OCI-LY1 (cell line): ENCODE measurements at regions not wholly inside any gene's neighbourhood (a gene's known extent, or its start where the extent isn't known, plus 50 kb on each side); places are given as distances from the start of the nearest gene placed in this dataset.

Source experiments
- CTCF ChIP-seq: fragments of 200-600 bp; sonication (generic), shearing (Covaris generic); IDR thresholded peaks from 2 replicates; pipeline ENCODE4 v1.5.1; 2017; ENCODE audit warnings: mild to moderate bottlenecking, antibody characterized with exemption, low read length, moderate library complexity, mixed read lengths
- EZH2 ChIP-seq: fragments of 200-600 bp; sonication (generic), shearing (Covaris generic); IDR thresholded peaks from 2 replicates; pipeline ENCODE4 v1.8.0; 2017; ENCODE audit warnings: borderline replicate concordance, mixed run types, mild to moderate bottlenecking, antibody characterized with exemption, low read length, moderate library complexity, mixed read lengths

DNA sequence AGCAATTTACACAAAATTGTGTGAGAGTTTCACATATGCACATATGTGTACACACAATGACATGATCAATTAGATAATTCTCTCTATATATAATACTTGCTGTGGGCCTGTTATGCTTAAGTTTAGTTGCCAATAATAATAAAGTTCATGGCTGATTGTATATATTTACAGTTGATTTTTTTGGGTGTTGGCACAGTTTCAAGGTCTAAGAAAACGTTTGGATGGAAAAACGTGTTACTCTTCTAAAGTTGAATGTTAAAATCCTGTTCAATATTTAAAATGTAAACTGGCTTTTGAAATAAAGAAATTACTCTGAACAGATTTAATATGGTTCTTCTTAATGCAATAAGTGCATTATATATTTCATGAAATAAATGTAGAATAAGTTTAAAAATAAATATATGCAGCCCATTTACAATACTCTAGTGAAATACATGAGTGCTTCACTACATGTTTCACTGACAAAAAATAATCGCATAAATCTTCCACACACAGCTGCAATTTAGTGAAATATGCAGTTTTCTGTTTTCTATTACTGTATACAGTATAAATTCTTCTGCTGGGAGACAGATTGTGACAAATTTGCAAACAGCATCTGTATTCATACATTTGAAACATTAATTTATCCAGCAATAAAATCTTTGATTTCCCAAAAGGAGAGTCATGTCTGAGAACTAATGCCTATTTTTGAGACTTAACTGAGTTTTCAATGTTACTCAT lies 586.9 kb upstream of the KLHL1 start:
- TF ChIP-seq CTCF: no peak
- TF ChIP-seq EZH2: no peak
